ENCODE measurements at regions not wholly inside any gene's neighbourhood (a gene's known extent, or its start where the extent isn't known, plus 50 kb on each side); places are given as distances from the start of the nearest gene placed in this dataset.
"Not testable (repeated sequence)": the region's sequence is repeated elsewhere in the genome, so short reads cannot be mapped to it uniquely, and the experiment has no call there.

DNA sequence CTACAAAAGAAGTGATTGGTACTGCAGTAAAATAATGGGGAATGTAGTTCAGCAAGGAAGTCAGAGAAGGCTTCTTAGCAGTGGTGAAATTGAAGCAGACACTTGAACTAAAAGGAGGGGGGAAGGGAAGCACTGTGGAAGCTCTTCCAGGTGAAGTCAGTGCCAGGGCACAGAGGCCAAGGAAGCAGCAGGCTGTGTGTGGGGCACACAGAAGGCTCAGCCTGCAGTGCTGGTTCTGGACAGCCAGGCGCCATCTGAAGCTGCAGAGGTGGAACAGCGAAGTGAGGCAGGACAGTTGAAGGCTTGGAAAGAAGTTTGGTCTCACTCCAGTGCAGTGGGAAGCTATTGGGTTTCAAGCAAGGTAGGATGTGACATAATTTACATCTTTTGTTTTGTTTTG, 64.2 kb downstream of the ARHGAP11B start:
- TF ChIP-seq ZNF121 (tag by site-specific recombination; IDR thresholded peaks at IDR 0.05); SP2 (tag by site-specific recombination; IDR thresholded peaks at IDR 0.05); CTCF (tag by site-specific recombination; IDR thresholded peaks at IDR 0.05); ZNF776 (tag by site-specific recombination; IDR thresholded peaks at IDR 0.05; ENCODE audit: borderline replicate concordance); YY1 (tag by site-specific recombination; IDR thresholded peaks at IDR 0.05); KLF17 (tag by site-specific recombination; IDR thresholded peaks at IDR 0.05): not testable (repeated sequence)
